Epidermal melanocyte (primary cell): ENCODE measurements at regions not wholly inside any gene's neighbourhood (a gene's known extent, or its start where the extent isn't known, plus 50 kb on each side); places are given as distances from the start of the nearest gene placed in this dataset.
"Not testable (repeated sequence)": the region's sequence is repeated elsewhere in the genome, so short reads cannot be mapped to it uniquely, and the experiment has no call there.

Experiments used
- DNase-seq: peaks from one replicate; pipeline ENCODE4 v3.0.0; 2011; ENCODE audit warnings: low spot score; ENCODE audit not compliant: insufficient read length

DNA sequence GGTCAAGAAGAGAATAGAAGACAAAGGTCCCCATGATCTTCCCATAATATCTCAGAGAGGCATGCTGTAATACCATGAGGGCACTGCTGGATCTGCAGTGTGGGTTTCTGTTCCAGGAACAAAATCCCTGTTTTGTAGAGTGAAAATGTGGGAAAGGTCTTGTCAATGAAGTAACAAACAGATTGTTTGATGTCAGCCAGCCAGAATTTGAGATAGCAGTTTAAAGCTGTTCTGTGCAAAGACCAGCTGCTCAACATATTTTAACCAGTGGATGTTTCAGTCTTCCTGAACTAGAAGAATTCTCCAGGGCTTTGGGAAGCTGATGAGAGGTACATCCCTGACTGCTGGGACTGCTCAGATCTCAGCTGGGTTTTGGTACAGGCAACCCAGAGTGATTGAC, 1012.5 kb downstream of the DNAJB9 start:
- no peak for DNase-seq

DNA sequence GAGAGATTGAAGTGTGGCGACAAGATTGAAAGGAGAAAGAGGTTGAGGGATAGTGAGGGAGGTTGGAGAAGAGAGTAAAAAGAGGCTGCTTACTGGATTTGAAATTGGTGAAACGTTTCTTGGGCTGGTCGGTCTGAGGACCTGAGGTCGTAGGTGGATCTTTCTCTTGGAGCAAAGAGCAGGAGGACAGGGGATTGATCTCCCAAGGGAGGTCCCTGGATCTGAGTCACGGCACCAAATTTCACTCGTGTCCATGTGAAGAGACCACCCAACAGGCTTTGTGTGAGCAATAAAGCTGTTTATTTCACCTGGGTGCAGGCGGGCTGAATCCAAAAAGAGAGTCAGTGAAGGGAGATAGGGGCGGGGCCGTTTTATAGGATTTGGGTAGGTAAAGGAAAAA, 1027.3 kb downstream of the DNAJB9 start:
- DNase-seq, result not testable (repeated sequence)

DNA sequence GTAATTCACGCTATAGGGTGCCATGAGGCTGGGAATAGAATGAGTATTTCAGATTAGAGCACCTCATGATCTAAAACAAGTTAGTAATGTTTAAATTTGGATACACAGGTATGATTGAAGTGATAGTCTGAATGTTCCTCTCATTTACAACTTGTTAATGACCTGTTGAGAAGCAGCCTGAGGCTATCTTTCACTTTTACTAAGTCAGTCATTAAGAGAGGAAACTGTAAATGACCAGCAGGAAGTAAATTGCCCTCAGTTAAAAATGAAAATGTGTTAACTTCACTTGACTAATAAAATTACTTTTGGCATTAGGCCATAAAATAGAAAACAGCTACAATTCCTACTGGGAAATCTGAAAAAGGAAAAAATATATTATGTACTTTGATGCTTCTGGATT, 1042.0 kb downstream of the DNAJB9 start:
- DNase-seq, result no peak

DNA sequence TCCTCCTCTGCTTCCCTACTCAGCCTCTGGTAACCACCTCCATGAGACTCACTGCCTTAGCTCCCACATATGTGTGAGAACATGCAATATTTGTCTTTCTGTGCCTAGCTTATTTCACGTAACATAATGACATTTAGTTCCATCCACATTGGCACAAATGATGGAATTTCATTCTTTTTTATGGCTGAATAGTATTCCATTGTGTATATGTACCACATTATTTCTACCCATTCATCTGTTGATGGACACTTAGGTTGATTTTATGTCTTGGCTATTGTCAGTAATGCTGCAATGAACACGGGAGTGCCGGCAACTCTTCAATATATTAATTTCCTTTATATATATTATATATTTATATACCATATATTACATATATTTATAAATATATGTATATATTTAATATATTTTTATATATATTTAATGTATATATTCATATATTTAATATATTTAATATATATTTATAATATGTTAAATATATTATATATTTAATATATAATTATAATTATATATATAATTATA, 1046.9 kb downstream of the DNAJB9 start:
- DNase-seq, result no peak

DNA sequence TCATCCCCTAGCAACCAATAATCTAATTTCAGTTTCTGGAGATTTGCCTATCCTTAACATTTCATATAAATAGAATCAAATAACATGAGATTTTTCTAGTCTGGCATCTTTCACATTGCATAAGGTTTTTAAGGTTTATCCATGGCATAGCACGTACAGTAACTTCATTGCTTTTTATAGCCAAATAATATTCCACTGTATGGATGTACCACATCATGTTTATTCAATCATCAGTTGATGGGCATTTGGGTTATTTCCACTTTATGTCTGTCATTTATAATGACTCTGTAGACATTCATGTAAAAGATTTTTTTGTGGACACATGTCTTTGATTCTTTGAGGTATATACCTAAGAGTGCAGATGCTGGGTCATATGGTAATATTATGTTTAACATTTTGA, 1052.6 kb downstream of the DNAJB9 start:
- no peak for DNase-seq

DNA sequence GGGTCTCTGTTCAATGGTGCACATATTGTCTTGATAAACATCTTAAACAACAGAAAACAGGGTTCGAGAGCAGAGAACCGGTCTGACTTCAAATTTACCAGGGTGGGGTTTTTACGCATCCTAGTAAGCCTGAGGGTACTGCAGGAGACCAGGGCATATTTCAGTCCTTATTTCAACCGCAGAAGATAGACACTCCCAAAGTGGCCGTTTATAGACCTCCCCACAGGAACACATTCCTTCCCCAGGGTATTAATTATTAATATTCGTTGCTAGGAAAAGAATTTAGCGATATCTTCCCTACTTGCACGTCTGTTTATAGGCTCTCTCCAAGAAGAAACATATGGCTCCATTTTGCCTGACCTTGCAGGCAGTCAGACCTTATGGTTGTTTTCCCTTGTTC, 1063.2 kb downstream of the DNAJB9 start:
- not testable (repeated sequence) for DNase-seq

DNA sequence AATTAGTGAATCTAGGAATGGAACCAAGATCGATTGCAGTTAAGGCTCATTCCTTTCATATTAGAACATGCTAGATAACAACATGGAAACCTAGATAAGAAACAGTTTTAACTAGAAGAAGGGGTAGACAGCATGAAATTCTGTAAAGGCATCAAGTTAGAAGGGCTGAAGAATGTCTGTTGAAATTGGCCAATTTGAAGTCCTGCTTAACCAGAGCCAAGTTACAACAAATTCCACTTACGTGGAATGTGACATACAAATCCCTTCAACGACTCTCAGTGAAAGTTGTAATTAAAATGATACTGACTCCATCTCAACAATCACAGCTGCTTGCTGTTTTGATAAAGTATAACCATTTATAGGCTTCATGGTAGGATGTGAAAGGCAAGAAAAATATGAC, 1065.7 kb downstream of the DNAJB9 start:
- DNase-seq, result no peak

DNA sequence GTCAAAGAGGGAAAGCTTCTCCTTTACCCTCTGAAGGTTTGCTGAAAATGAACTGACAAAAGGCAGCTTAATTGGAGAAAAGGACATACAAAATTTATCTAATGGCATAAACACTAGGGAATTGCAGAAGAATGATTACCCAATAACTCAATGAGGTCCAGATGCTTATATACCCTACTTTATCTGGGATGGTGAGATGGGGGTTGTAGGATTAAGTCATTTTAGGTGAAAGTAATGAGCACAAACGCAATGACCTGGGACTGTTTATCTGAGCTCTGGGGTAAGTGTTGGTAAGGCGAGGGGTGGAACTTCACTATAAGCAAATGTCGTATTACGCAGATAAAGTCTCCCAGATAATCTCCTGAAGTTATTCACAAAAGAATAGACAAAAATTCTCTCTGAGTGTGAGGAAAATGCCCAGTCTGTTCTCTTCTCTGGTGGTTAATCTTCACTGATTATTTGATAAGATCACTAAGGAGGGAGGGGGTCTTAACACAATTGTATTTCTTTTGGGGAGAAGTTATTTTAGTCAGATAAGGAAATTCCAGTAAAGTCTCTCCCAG, 1067.8 kb downstream of the DNAJB9 start:
- DNase-seq, result no peak

DNA sequence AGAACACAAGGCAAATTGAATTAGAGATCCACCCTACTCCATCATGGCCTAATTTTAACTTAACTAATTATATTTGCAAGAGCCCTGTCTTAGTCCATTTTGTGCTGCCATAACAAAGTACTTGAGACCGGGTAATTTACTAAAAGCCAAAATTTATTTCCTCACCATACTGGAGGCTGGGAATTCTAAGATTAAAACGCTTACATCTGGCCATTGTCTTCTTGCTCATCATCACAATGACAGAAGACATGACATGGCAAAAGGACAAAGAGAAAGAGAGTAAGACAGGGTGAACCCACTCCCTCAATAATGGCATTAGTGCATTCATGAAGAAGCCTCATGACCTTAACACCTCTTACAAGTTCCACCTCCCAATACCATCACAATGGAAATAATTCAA, 1068.6 kb downstream of the DNAJB9 start:
- DNase-seq, result no peak

DNA sequence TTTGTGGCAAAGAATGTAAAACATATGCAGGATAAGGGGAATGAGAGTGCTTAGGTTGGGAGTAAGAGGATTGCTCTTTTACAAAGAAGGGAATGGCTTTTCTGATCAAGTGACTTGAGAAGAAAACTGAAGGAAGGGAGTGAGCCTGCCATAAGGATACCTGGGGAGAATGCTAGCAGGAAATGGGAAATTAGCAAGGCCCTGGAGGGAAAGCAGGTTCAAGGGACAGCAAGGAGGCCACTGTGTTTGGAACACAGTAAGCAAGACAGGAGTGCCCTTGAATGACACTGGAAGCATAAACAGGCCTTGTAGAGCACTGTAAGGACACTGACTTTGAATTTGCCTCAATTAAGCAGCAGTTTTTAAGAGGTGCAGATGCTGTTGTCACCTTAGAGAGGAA, 1069.9 kb downstream of the DNAJB9 start:
- DNase-seq, result no peak

DNA sequence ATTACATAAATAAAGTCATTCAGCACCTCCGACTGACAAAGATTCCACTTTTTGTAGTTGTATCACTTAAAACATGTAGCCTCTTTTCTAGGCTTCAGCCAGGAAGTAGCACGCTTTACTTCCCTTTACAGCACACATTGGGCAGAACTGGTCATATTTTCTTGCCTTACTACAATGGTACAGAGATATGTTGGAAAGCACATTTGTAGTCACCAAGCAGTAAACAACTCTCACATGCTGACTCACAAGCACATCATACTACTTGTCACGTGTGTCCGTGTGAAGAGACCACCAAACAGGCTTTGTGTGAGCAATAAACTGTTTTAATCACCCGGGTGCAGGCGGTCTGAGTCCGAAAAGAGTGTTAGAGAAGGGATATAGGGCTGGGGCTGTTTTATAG, 1071.8 kb downstream of the DNAJB9 start:
- no peak for DNase-seq

DNA sequence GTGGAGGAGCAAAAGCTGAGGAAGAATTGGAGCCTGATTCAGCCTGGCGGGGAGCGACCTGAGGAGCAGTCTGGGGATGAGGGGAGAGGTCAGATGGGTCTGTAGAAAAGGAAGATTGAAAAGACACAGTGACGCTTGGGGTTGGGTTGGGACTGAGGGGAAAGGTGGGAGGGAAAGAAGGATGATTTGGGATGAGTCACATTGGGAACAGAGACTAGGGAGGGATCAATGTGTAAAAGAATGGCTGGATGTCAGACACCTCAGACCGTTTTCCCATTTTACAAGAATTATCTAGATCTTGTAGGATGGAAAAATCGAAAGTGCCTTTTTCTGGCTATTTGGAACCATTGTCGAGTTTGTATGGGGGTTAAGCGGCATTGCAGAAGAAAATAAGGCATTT, 1076.5 kb downstream of the DNAJB9 start:
- no peak for DNase-seq

DNA sequence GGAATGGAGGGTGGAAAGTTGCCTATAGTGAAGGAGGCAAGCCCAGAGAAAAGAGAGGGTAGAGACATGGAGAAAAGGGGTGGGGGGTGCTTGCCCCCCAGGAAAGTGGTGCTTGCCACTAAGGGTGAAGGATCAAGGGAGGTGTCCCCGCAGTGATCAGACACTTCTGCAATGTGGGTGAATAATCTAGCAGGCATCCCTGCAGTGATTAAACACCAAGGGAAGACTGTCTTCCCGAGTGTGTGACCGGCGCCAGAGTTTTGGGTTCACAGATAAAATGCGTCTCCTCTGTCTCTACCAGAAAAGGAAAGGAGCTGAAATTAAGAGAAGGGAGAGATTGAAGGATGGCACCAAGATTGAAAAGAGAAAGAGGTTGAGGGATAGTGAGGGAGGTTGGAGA, 1076.9 kb downstream of the DNAJB9 start:
- DNase-seq, result not testable (repeated sequence)

DNA sequence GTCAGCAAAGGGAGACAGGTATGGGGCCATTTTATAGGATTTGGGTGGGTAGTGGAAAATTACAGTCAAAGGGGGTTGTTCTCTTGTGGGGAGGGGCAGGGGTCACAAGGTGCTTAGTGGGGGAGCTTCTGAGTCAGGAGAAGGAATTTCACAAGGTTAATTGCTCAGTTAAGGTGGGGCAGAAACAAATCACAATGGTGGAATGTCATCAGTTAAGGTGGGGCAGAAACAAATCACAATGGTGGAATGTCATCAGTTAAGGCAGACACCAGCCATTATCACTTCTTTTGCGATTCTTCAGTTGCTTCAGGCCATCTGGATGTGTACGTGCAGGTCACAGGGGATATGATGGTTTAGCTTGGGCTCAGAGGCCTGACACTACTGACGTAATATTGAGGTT, 1077.6 kb downstream of the DNAJB9 start:
- DNase-seq, result not testable (repeated sequence)

DNA sequence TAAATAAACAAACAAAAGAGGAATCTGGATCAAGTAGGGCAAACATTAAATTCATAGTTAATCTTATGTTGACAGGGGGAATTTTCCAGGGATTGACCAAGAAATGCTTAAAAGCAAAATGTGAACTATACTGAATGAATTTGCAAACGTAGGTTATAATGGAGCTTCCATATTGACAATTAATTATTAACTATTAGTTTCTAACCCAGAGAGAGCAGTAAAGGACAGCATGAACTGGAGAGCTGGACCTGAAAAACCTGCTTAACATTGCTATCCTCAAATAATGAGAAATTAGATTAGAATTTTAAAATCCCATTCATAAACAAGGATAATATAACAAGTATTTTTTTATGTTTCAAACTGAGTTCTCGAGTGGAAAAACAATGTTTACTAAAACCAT, 1089.6 kb downstream of the DNAJB9 start:
- no peak for DNase-seq

DNA sequence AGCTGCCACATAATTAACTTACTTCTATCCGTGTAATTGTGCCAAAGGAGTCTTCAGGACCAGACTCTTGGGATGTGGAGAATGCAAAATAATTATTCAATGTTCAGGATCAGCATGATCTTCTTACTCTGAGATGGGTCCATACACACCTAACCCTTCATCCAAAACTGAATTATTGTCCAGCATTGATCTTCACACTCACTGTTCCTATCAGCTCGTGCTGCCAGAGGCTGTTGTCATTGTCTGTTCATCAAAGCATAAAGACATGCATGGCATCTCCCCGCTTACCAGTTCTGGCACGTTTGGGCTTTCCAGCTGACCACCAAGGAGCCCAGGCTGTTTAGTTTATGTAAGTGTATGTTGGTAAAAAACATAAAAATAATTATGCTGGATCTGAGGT, 1090.7 kb downstream of the DNAJB9 start:
- DNase-seq, result no peak

DNA sequence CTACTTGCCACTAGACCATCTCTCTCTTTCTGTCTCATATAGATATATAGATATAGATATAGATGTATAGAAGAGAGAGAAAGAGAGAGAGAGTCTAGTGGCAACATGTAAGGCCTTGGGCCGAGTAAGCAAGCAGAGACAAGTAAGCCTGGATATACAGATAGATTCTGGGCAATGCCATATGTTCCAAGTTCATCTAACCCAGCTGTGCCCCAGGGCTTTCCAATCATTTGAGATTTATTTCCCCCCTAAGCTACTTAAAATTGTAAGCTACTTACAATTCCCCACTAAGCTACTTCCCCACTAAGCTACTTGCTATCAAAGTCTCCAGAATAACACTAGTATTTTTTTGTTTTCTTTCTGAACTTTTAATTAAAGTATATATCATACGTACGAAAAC, 1094.1 kb downstream of the DNAJB9 start:
- DNase-seq, result no peak

DNA sequence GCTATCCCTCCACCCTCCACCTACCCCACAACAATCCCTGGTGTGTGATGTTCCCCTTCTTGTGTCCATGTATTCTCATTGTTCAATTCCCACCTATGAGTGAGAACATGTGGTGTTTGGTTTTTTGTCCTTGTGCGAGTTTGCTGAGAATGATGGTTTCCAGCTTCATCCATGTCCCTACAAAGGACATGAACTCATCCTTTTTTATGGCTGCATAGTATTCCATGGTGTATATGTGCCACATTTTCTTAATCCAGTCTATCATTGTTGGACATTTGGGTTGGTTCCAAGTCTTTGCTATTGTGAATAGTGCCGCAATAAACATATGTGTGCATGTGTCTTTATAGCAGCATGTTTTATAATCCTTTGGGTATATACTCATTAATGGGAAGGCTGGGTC, 1117.6 kb downstream of the DNAJB9 start:
- not testable (repeated sequence) for DNase-seq

DNA sequence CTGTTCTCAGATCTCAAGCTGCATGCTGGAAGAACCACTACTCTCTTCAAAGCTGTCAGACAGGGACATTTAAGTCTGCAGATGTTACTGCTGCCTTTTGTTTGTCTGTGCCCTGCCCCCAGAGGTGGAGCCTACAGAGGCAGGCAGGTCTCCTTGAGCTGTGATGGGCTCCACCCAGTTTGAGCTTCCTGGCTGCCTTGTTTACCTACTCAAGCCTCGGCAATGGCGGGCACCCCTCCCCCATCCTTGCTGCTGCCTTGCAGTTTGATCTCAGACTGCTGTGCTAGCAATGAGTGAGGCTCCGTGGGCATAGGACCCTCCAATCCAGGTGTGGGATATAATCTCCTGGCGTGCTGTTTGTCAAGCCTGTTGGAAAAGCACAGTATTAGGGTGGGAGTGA, 1122.9 kb downstream of the DNAJB9 start:
- DNase-seq, result not testable (repeated sequence)

DNA sequence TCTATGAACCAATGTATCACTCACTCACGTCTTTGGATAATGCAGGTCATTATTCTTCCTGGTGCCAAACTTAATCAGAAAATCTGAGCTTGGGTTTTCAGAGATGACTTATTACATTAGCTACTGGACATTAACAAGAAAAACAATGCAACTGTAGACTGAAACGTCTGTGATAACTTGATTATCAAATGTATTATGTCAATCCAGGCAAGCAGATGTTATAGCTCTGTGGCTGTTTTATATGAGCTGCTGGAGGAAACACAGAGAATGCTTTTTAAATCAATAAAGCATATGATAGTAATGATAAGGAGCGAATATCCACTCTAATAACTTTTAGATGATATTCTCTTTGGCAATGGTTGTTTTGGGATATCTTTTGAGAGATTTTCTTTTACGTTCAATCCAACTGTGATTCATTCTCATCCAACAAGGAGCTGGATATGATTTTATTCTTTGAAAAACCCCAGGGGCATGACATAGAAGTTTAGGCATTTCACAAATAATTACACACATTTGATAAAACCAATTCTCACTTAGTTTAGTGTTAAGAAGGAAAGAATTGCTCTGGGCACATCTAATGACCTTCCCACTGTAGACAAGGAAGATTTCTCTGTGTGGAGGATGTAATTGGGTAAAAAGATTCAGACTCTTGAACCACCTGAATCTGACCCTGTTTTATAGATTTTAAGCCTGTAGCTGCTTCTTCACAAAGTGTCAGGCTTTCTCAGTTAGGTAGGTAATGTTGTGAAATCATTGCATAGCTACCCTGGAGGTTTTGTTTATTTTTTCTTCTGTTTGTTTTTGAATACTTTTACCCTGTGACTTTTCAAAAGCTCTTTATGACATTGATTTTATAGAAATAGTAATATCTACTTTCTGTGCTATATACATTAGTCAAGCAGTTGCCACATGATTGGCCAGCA, 1124.7 kb downstream of the DNAJB9 start:
- DNase-seq, result no peak

DNA sequence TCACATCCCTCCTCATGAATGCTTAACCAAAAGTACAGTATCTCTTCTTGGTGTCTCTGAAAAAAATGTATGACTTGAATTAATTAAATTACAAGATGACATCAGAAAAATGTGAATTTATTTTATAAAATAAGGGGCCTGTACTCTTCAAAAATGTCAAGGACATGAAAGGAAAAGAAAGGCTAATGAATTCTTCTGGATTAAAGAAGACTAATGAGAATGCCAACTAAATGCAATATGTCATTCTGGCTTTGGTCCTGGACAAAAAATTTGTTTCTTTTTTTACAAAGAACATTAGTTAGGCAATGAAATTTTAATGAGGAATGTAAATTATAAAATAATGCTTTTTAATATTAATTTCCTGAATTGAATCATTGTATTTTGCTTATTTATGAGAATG, 1125.7 kb downstream of the DNAJB9 start:
- no peak for DNase-seq

DNA sequence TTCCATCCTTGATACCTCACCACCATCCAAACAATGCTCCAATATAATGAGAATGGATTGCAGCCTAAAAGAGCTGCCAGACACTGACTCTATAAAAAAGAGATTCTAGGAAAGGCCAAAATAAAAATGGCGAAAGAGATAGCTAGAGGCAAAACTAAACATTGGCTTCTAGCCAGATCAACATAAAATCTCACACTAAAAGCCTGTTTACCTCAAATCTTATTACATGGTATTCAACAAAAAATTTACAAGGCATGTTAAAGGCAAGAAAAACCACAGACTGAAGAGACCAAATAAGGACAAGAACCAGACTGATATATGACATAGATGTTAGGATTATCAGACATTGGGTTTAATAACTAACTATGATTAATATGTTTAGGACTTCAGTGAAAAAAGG, 1127.0 kb downstream of the DNAJB9 start:
- DNase-seq, result no peak

DNA sequence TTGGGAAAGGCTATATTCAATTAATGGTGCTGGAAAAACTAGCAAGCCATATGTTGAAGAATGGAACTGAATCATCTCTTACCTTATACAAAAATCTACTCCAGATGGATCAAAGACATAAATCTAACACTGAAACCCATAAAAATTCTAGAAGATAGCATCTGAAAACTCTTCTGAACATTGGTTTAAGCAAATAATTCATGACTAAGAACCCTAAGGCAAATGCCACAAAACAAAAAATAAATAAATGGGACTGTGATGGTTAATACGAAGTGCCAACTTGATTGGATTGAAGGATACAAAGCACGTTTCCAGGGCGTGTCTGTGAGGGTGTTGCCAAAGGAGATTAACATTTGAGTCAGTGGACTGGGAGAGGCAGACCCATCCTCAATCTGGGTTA, 1130.0 kb downstream of the DNAJB9 start:
- no peak for DNase-seq
